ENCODE measurements at regions not wholly inside any gene's neighbourhood (a gene's known extent, or its start where the extent isn't known, plus 50 kb on each side); places are given as distances from the start of the nearest gene placed in this dataset.

DNA sequence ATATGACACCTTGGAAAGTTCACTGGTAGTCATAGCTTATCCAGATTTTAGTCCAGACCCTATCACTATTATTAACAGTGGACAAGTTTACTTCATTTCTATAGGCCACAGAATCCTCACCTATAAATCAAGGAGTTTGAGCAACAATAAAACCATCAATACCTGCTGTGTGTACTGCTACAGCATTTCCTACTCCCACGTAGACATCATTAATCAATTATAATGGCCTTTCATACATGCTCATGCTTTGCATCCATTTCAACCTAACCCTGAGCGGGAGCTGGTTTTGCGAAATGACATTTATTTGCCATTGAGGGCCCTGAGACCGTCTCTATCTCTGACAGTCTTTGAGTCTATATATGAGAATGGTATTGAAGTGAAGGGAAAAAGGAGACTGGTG, 312.3 kb downstream of the FAT3 start:
- no peaks in the 10 kb centered on the region for H3K36me3 ChIP-seq (ENCODE audit: control insufficient read depth in 2 of 2, insufficient read depth in 2 of 2, low read length in 2 of 2)
- H3K4me3 ChIP-seq (ENCODE audit: low read length in 2 of 2), result no peak overlapping the region
- H3K27me3 ChIP-seq (ENCODE audit: control insufficient read depth in 2 of 2, insufficient read depth in 2 of 2, low read length in 2 of 2), result no peaks in the 10 kb centered on the region
- no peaks in the 10 kb centered on the region for H3K9me3 ChIP-seq (ENCODE audit: control insufficient read depth in 2 of 2, low read length in 2 of 2)
- H3K9ac ChIP-seq (ENCODE audit: low read depth in 1 of 2, low read length in 2 of 2), result no peak overlapping the region
- no peaks in the 10 kb centered on the region for H3K4me1 ChIP-seq (ENCODE audit: control insufficient read depth in 2 of 2, insufficient read depth in 2 of 2, low read length in 2 of 2)
- H3K27ac ChIP-seq (ENCODE audit: low read depth in 2 of 2, low read length in 2 of 2), result no peak overlapping the region

DNA sequence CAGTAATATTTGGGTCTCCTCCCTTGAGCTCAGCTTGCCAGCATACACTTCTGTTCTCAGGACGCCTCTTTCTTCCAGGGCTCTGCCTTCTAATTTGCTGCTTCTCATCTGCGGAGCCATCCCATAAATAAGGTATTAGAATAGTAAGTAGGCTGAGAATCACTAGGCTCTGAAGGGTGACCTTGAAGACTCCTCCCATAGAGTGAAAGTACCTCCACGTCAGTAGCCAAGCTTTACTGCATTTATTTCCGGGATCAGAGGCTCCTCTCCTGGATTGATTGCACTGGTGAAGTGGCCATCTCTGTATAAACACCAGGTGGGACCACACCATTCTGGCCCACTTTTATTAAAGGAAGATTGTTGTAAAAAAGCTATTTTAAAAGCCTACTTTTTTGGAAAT, 315.5 kb downstream of the FAT3 start:
- no peaks in the 10 kb centered on the region for H3K27me3 ChIP-seq (ENCODE audit: control insufficient read depth in 2 of 2, insufficient read depth in 2 of 2, low read length in 2 of 2)
- H3K9ac ChIP-seq (ENCODE audit: low read depth in 1 of 2, low read length in 2 of 2), result no peak overlapping the region
- H3K4me3 ChIP-seq (ENCODE audit: low read length in 2 of 2), result no peak overlapping the region
- no peaks in the 10 kb centered on the region for H3K36me3 ChIP-seq (ENCODE audit: control insufficient read depth in 2 of 2, insufficient read depth in 2 of 2, low read length in 2 of 2)
- H3K27ac ChIP-seq (ENCODE audit: low read depth in 2 of 2, low read length in 2 of 2), result no peak overlapping the region
- no peaks in the 10 kb centered on the region for H3K9me3 ChIP-seq (ENCODE audit: control insufficient read depth in 2 of 2, low read length in 2 of 2)
- no peaks in the 10 kb centered on the region for H3K4me1 ChIP-seq (ENCODE audit: control insufficient read depth in 2 of 2, insufficient read depth in 2 of 2, low read length in 2 of 2)

DNA sequence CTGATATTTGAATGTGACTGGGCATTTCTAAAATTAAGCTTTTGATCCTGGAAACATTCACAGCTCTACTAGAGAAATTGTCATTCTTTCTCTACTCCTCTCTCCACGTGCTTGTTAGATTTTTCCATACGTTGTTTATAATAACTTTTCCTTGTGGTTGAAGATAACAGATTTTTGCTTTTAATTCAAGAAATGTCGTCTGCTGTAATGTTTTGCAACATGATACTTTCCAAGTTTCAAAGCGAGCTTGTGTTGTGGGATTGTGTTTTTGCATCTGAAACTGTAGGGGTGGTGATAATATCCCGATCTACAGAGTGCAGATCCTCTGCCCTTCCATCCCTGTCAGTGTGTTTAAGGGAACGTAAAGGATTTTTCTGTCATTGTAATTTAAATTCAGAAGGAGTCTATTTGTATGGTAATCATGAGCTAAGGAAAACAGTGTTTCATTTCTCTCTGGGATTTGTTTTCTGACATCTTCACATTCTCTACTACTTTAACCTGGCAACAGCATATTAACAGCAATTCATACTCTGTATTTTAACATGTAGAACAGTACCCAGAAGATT, 321.4 kb downstream of the FAT3 start:
- Histone ChIP-seq H3K4me1 (ENCODE audit: control insufficient read depth in 2 of 2, insufficient read depth in 2 of 2, low read length in 2 of 2) (no peaks in the 10 kb centered on the region), H3K9me3 (ENCODE audit: control insufficient read depth in 2 of 2, low read length in 2 of 2) (no peaks in the 10 kb centered on the region), H3K27ac (ENCODE audit: low read depth in 2 of 2, low read length in 2 of 2) (no peak overlapping the region), H3K9ac (ENCODE audit: low read depth in 1 of 2, low read length in 2 of 2) (no peak overlapping the region), H3K4me3 (ENCODE audit: low read length in 2 of 2) (no peak overlapping the region), H3K36me3 (ENCODE audit: control insufficient read depth in 2 of 2, insufficient read depth in 2 of 2, low read length in 2 of 2) (no peaks in the 10 kb centered on the region), H3K27me3 (ENCODE audit: control insufficient read depth in 2 of 2, insufficient read depth in 2 of 2, low read length in 2 of 2) (no peaks in the 10 kb centered on the region)

DNA sequence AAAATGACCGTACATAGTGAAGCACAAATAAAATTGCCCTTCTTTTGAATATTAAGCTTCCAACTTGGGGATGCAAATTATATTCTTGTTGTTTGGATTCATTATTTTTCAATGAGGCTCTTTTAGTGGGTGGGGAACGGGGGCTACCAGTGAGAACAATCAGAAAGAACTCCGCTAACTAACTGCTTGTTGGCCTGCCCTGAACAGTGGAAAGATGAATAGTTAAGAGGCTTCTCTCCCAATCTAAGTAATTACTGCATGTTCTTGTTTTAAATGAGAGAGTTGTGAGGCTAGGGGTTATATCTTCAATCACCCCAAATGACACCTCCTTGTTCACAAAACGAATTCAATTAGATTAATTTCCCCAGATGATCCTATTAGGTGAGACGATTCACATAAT, 322.0 kb downstream of the FAT3 start:
- H3K27ac ChIP-seq (ENCODE audit: low read depth in 2 of 2, low read length in 2 of 2), result no peak overlapping the region
- no peaks in the 10 kb centered on the region for H3K9me3 ChIP-seq (ENCODE audit: control insufficient read depth in 2 of 2, low read length in 2 of 2)
- H3K27me3 ChIP-seq (ENCODE audit: control insufficient read depth in 2 of 2, insufficient read depth in 2 of 2, low read length in 2 of 2), result no peaks in the 10 kb centered on the region
- H3K4me1 ChIP-seq (ENCODE audit: control insufficient read depth in 2 of 2, insufficient read depth in 2 of 2, low read length in 2 of 2), result no peaks in the 10 kb centered on the region
- no peak overlapping the region for H3K9ac ChIP-seq (ENCODE audit: low read depth in 1 of 2, low read length in 2 of 2)
- H3K4me3 ChIP-seq (ENCODE audit: low read length in 2 of 2), result no peak overlapping the region
- no peaks in the 10 kb centered on the region for H3K36me3 ChIP-seq (ENCODE audit: control insufficient read depth in 2 of 2, insufficient read depth in 2 of 2, low read length in 2 of 2)

DNA sequence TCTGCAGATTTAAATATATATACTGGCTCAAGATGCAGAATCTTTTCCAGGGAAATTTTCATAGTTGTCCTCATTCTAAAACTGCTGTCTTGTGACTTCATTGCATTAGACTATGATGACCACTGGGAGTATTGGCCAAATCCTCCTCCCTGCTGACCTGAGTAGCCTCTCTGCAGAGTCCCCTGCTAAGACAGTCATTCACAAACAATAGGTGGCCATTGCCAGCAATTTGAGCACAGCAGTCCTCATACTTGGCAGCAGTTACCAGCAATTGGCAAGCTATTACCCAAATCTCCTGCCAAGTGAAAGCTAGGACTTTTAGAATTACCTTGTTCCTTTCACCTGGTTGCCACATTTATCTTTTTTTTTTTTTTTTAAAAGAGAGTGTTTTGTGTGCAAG, 325.8 kb downstream of the FAT3 start:
- H3K9me3 ChIP-seq (ENCODE audit: control insufficient read depth in 2 of 2, low read length in 2 of 2), result no peaks in the 10 kb centered on the region
- no peak overlapping the region for H3K4me3 ChIP-seq (ENCODE audit: low read length in 2 of 2)

DNA sequence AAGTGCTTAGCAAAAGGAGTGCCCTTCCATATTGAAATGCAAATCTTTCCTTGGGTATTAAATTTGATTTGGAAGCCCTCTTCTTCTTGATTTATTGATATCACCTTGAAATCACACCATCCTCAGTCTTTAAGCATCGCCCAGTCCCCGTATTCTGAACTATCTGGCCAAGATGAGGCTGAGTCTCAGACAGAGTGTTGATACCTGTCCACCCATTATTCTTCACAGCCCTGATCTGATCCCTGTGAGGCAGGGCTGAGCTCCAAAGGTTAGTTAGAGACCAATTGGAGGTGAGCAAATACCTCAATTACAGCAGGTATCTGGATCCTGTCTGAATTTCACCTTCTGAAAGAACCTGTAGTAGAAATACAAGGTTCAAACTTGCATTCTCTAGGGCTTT, 326.3 kb downstream of the FAT3 start:
- Histone ChIP-seq H3K36me3 (ENCODE audit: control insufficient read depth in 2 of 2, insufficient read depth in 2 of 2, low read length in 2 of 2) (no peaks in the 10 kb centered on the region), H3K4me3 (ENCODE audit: low read length in 2 of 2) (no peak overlapping the region), H3K27ac (ENCODE audit: low read depth in 2 of 2, low read length in 2 of 2) (no peak overlapping the region), H3K27me3 (ENCODE audit: control insufficient read depth in 2 of 2, insufficient read depth in 2 of 2, low read length in 2 of 2) (no peaks in the 10 kb centered on the region), H3K9me3 (ENCODE audit: control insufficient read depth in 2 of 2, low read length in 2 of 2) (no peaks in the 10 kb centered on the region), H3K4me1 (ENCODE audit: control insufficient read depth in 2 of 2, insufficient read depth in 2 of 2, low read length in 2 of 2) (no peaks in the 10 kb centered on the region), H3K9ac (ENCODE audit: low read depth in 1 of 2, low read length in 2 of 2) (no peak overlapping the region)

More for the DNA sequence above, 325.8 kb downstream of the FAT3 start:
- H3K9ac ChIP-seq (ENCODE audit: low read depth in 1 of 2, low read length in 2 of 2), result no peak overlapping the region
- H3K36me3 ChIP-seq (ENCODE audit: control insufficient read depth in 2 of 2, insufficient read depth in 2 of 2, low read length in 2 of 2), result no peaks in the 10 kb centered on the region
- no peaks in the 10 kb centered on the region for H3K4me1 ChIP-seq (ENCODE audit: control insufficient read depth in 2 of 2, insufficient read depth in 2 of 2, low read length in 2 of 2)
- no peak overlapping the region for H3K27ac ChIP-seq (ENCODE audit: low read depth in 2 of 2, low read length in 2 of 2)
- H3K27me3 ChIP-seq (ENCODE audit: control insufficient read depth in 2 of 2, insufficient read depth in 2 of 2, low read length in 2 of 2), result no peaks in the 10 kb centered on the region

DNA sequence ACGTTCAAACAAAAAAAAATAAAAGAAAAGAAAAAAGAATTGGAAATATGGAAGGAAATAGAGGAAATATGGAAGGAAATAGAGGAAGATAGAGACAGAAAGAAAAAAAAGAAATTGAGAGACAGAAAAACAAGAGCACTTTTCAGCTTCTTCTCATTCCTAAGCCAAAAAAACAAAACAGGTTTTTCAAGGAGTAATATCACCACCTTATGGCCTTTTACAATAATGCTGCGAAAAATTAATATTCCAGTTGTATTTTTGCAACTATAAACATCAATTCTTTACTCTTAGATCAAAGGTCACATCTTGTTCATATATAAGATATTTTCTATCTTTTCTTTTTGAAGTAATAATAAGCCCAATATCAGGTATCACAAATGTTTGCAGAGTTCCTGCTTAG, 328.3 kb downstream of the FAT3 start:
- H3K9me3 ChIP-seq (ENCODE audit: control insufficient read depth in 2 of 2, low read length in 2 of 2), result no peaks in the 10 kb centered on the region
- H3K27me3 ChIP-seq (ENCODE audit: control insufficient read depth in 2 of 2, insufficient read depth in 2 of 2, low read length in 2 of 2), result no peaks in the 10 kb centered on the region
- no peak overlapping the region for H3K4me3 ChIP-seq (ENCODE audit: low read length in 2 of 2)
- no peak overlapping the region for H3K9ac ChIP-seq (ENCODE audit: low read depth in 1 of 2, low read length in 2 of 2)
- H3K36me3 ChIP-seq (ENCODE audit: control insufficient read depth in 2 of 2, insufficient read depth in 2 of 2, low read length in 2 of 2), result no peaks in the 10 kb centered on the region
- H3K27ac ChIP-seq (ENCODE audit: low read depth in 2 of 2, low read length in 2 of 2), result no peak overlapping the region
- no peaks in the 10 kb centered on the region for H3K4me1 ChIP-seq (ENCODE audit: control insufficient read depth in 2 of 2, insufficient read depth in 2 of 2, low read length in 2 of 2)

DNA sequence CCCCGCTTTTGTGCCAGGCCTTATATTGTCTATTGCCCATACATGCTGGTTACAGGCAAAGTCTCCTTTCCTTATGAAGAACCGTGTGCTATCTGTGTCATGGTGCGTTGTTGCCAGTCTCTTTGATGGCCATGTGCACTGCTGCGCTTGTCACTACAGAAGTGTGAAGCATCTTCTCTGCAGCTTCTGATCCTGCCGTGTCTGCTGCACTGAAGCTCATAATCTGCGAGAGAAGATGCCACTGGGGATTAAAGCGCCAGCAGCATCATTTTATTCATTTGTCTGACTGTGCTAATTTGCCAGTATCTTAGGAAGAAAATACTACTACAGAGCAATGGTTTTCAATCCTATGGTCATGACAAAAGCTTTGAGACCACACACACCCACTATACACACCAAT, 330.1 kb downstream of the FAT3 start:
- no peak overlapping the region for H3K4me3 ChIP-seq (ENCODE audit: low read length in 2 of 2)
- no peak overlapping the region for H3K27ac ChIP-seq (ENCODE audit: low read depth in 2 of 2, low read length in 2 of 2)
- H3K9ac ChIP-seq (ENCODE audit: low read depth in 1 of 2, low read length in 2 of 2), result no peak overlapping the region
- no peaks in the 10 kb centered on the region for H3K4me1 ChIP-seq (ENCODE audit: control insufficient read depth in 2 of 2, insufficient read depth in 2 of 2, low read length in 2 of 2)
- H3K36me3 ChIP-seq (ENCODE audit: control insufficient read depth in 2 of 2, insufficient read depth in 2 of 2, low read length in 2 of 2), result no peaks in the 10 kb centered on the region
- no peaks in the 10 kb centered on the region for H3K9me3 ChIP-seq (ENCODE audit: control insufficient read depth in 2 of 2, low read length in 2 of 2)
- no peaks in the 10 kb centered on the region for H3K27me3 ChIP-seq (ENCODE audit: control insufficient read depth in 2 of 2, insufficient read depth in 2 of 2, low read length in 2 of 2)

DNA sequence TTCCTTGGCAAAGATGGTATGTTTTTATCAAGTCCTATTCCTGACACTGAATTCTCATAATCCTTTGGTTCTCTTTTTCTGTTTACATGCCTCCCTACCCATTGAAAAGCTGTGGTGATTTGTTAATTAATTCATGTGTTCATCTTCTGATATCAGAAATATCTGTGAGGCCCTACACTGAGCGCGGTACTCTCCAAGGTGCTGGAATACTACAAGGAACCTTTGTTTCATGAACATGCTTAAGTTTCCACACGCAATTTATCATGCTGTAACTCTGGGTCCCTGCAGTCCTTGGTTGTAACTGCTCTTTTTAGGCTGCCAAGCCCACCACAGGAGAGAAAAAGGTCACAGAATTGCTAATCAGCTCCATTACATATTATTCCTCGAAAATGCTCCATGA, 331.8 kb downstream of the FAT3 start:
- H3K9me3 ChIP-seq (ENCODE audit: control insufficient read depth in 2 of 2, low read length in 2 of 2), result no peaks in the 10 kb centered on the region
- no peak overlapping the region for H3K9ac ChIP-seq (ENCODE audit: low read depth in 1 of 2, low read length in 2 of 2)
- H3K36me3 ChIP-seq (ENCODE audit: control insufficient read depth in 2 of 2, insufficient read depth in 2 of 2, low read length in 2 of 2), result no peaks in the 10 kb centered on the region
- H3K4me1 ChIP-seq (ENCODE audit: control insufficient read depth in 2 of 2, insufficient read depth in 2 of 2, low read length in 2 of 2), result no peaks in the 10 kb centered on the region
- H3K4me3 ChIP-seq (ENCODE audit: low read length in 2 of 2), result no peak overlapping the region
- H3K27me3 ChIP-seq (ENCODE audit: control insufficient read depth in 2 of 2, insufficient read depth in 2 of 2, low read length in 2 of 2), result no peaks in the 10 kb centered on the region
- H3K27ac ChIP-seq (ENCODE audit: low read depth in 2 of 2, low read length in 2 of 2), result no peak overlapping the region

DNA sequence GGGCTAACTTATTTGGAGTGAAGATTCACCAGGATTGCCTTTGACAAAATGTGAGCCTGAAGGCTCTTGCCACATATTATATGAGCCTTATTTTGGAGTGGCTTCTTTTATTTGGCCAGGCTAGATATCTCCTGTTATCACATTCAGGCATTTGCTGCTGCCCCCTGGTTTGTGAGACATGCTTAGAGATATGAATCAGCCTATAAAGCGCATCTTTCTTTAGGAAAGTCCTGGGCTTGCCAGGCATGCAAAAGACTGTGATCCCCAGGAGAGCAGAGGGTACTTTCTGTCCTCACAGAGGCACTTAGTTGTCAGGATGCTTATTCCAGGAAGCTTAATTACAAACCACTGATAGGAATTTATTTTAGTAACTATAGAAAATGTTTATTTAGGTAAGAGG, 333.3 kb downstream of the FAT3 start:
- Histone ChIP-seq H3K4me3 (ENCODE audit: low read length in 2 of 2) (no peak overlapping the region), H3K27me3 (ENCODE audit: control insufficient read depth in 2 of 2, insufficient read depth in 2 of 2, low read length in 2 of 2) (no peaks in the 10 kb centered on the region), H3K9ac (ENCODE audit: low read depth in 1 of 2, low read length in 2 of 2) (no peak overlapping the region), H3K9me3 (ENCODE audit: control insufficient read depth in 2 of 2, low read length in 2 of 2) (no peaks in the 10 kb centered on the region), H3K27ac (ENCODE audit: low read depth in 2 of 2, low read length in 2 of 2) (no peak overlapping the region), H3K36me3 (ENCODE audit: control insufficient read depth in 2 of 2, insufficient read depth in 2 of 2, low read length in 2 of 2) (no peaks in the 10 kb centered on the region), H3K4me1 (ENCODE audit: control insufficient read depth in 2 of 2, insufficient read depth in 2 of 2, low read length in 2 of 2) (no peaks in the 10 kb centered on the region)

DNA sequence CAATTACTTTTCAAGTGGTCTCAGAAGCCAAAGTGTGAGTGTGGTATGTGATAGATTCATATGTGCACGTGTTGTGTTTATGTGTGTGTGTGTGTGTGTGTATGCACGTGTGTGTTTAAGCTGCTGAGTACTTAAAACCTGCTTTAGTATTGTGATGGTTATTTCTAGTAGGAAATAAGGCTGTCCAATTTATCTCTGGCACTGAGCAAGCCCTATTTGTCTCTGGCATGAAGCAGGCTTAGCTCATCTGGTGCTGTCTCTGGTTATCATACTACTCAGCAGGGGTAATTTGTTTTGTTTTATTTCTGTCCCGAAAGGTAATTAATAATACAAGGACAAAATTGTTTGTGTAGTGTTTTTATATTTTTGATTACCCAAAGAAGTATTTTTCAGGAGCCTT, 333.7 kb downstream of the FAT3 start:
- H3K27me3 ChIP-seq (ENCODE audit: control insufficient read depth in 2 of 2, insufficient read depth in 2 of 2, low read length in 2 of 2), result no peaks in the 10 kb centered on the region
- no peaks in the 10 kb centered on the region for H3K4me1 ChIP-seq (ENCODE audit: control insufficient read depth in 2 of 2, insufficient read depth in 2 of 2, low read length in 2 of 2)
- H3K36me3 ChIP-seq (ENCODE audit: control insufficient read depth in 2 of 2, insufficient read depth in 2 of 2, low read length in 2 of 2), result no peaks in the 10 kb centered on the region
- H3K9me3 ChIP-seq (ENCODE audit: control insufficient read depth in 2 of 2, low read length in 2 of 2), result no peaks in the 10 kb centered on the region
- H3K9ac ChIP-seq (ENCODE audit: low read depth in 1 of 2, low read length in 2 of 2), result no peak overlapping the region
- H3K4me3 ChIP-seq (ENCODE audit: low read length in 2 of 2), result no peak overlapping the region
- H3K27ac ChIP-seq (ENCODE audit: low read depth in 2 of 2, low read length in 2 of 2), result no peak overlapping the region
